HepG2 (cell line): ENCODE measurements at regions not wholly inside any gene's neighbourhood (a gene's known extent, or its start where the extent isn't known, plus 50 kb on each side); places are given as distances from the start of the nearest gene placed in this dataset.

Source experiments
- ATAC-seq: fragments of 200-7000 bp; cut with Tn5 transposase; 3 replicates; pipeline ENCODE4 v1.9.1; 2020; ENCODE audit warnings: mild to moderate bottlenecking, moderate library complexity
- BruUV-seq: library from RNA; stranded (reverse); fragments of 400-500 nt; replicated peaks from 2 replicates; lab custom pipeline; 2021; lab: Mats Ljungman, UMichigan
- CTCF ChIA-PET: fragments of 300-600 bp; formaldehyde crosslinking; extraction: SDS; loops from one replicate; lab custom pipeline; 2021; ENCODE audit warnings: low total read pairs, inconsistent platforms, low intra/inter-chr PET ratio; lab: Yijun Ruan, JAX
- POLR2A ChIA-PET: fragments of 350-600 bp; sonication (Branson Sonifier 250); formaldehyde crosslinking; loops from one replicate; lab custom pipeline; 2020; ENCODE audit warnings: antibody characterized with exemption, inconsistent platforms; lab: Yijun Ruan, JAX
- DNase-seq: peaks from one replicate; pipeline ENCODE4 v3.0.0-alpha.2; 2015; ENCODE audit warnings: low spot score
- FAIRE-seq: peaks from 3 replicates; lab custom pipeline; 2011; peaks lifted over from hg19 to GRCh38; lab: Jason Lieb, UNC
- H2AFZ ChIP-seq: one replicate; pipeline ENCODE4 v1.6.1; 2011; ENCODE audit warnings: low read length, inconsistent platforms
- H3K27ac ChIP-seq: fragments of 300-600 bp; 3 replicates; pipeline ENCODE4 v1.8.0; 2011; ENCODE audit warnings: mixed run types, mild to moderate bottlenecking, mixed read lengths, low read length, inconsistent platforms; ENCODE audit not compliant: insufficient read depth; ENCODE audit errors: extremely low read length
- H3K27me3 ChIP-seq, 2 experiments: fragments of 200-600 bp in 1 of 2; 2 replicates in 1 of 2; 3 replicates in 1 of 2; pipeline versions ENCODE4 v1.6.0 to v1.8.0; 2011; ENCODE audit warnings: low read length in 2 of 2, mild to moderate bottlenecking in 2 of 2, moderate library complexity in 2 of 2, inconsistent platforms in 1 of 2; ENCODE audit not compliant: insufficient read depth in 2 of 2, control insufficient read depth in 1 of 2
- H3K36me3 ChIP-seq, 2 experiments: fragments of 200-600 bp in 1 of 2; replicated peaks in 1 of 2; 2 replicates in 1 of 2; 3 replicates in 1 of 2; pipeline versions ENCODE4 v1.5.1 to v1.8.0; 2011; ENCODE audit warnings: low read length in 2 of 2, inconsistent platforms in 1 of 2; ENCODE audit not compliant: insufficient read depth in 2 of 2, control insufficient read depth in 1 of 2
- H3K4me1 ChIP-seq: 2 replicates; pipeline ENCODE4 v1.5.1; 2012; ENCODE audit warnings: low read length, inconsistent platforms; ENCODE audit not compliant: insufficient read depth
- H3K4me2 ChIP-seq: 2 replicates; pipeline ENCODE4 v1.6.0; 2011; ENCODE audit warnings: low read depth, low read length, inconsistent platforms
- H3K4me3 ChIP-seq, 3 experiments: fragments of 200-600 bp in 1 of 3; sonication (generic), shearing (Covaris generic) in 1 of 3; replicated peaks in 1 of 3; 2 replicates each; pipeline ENCODE4 v1.5.1; 2011 to 2016; ENCODE audit warnings: low read length in 3 of 3, inconsistent platforms in 2 of 3, low read depth in 2 of 3, mild to moderate bottlenecking in 2 of 3, control low read depth in 1 of 3, mixed read lengths in 1 of 3; ENCODE audit not compliant: insufficient read depth in 1 of 3
- H3K79me2 ChIP-seq: one replicate; pipeline ENCODE4 v1.6.1; 2011; ENCODE audit warnings: low read length, inconsistent platforms; ENCODE audit not compliant: insufficient read depth
- H3K9ac ChIP-seq: 2 replicates; pipeline ENCODE4 v1.6.0; 2011; ENCODE audit warnings: mild to moderate bottlenecking, low read depth, low read length, inconsistent platforms; ENCODE audit not compliant: insufficient read depth
- H3K9me3 ChIP-seq: 2 replicates; pipeline ENCODE4 v1.5.1; 2012; ENCODE audit warnings: mild to moderate bottlenecking, low read length
- H4K20me1 ChIP-seq: 2 replicates; pipeline ENCODE4 v1.6.0; 2011; ENCODE audit warnings: inconsistent platforms, mild to moderate bottlenecking, low read length, moderate library complexity; ENCODE audit not compliant: insufficient read depth
- HNF4A ChIP-seq: sonication (generic); formaldehyde crosslinking; IDR thresholded peaks from 2 replicates; pipeline ENCODE4 v1.4.0; 2020; ENCODE audit warnings: missing genetic modification reagents
- ZBTB40 ChIP-seq, 2 experiments: fragments of 450-650 bp in 1 of 2; sonication (generic) in 1 of 2; formaldehyde crosslinking in 1 of 2; IDR thresholded peaks; 2 replicates each; pipeline versions ENCODE4 v1.6.1 to v1.8.0; 2016 to 2022; ENCODE audit warnings: antibody characterized with exemption in 1 of 2, mild to moderate bottlenecking in 1 of 2, missing genetic modification reagents in 1 of 2
- ZNF33A ChIP-seq: sonication (generic); formaldehyde crosslinking; IDR thresholded peaks from 2 replicates; pipeline ENCODE4 v1.5.1; 2020; ENCODE audit warnings: missing genetic modification reagents, mild to moderate bottlenecking, moderate library complexity, borderline replicate concordance
- ZNF768 ChIP-seq: sonication (generic); formaldehyde crosslinking; IDR thresholded peaks from 2 replicates; pipeline ENCODE4 v1.4.0; 2020; ENCODE audit warnings: missing genetic modification reagents
- WGBS: methylation state at CpG from one replicate; pipeline ENCODE4 v1.1.6; 2017; ENCODE audit warnings: low lambda C conversion rate; 5-methylcytosine and 5-hydroxymethylcytosine counted together
- in situ Hi-C: cut with HindIII; loops from 2 replicates; pipeline ENCODE4 v1.10.0; 2017; ENCODE audit warnings: low pct_unique_long_range_greater_than_20kb; ENCODE audit not compliant: extremely low pct_ligation_motif_present
- intact Hi-C: fragments of 100-400 bp; cut with micrococcal nuclease; formaldehyde crosslinking; loops from one replicate; pipeline ENCODE4 v1.10.0; 2022; ENCODE audit not compliant: unreplicated experiment

GRCh38 chr12:111025301-111025700, 104.9 kb upstream of the MYL2 start:
- TF ChIP-seq HNF4A (CRISPR knock-in tag) (no peak), ZNF768 (peak; percentile 58), ZNF33A (CRISPR knock-in tag) (no peak), ZBTB40 (IDR thresholded peaks at IDR 0.05) (no peak), ZBTB40 (CRISPR knock-in tag; IDR thresholded peaks at IDR 0.05) (no peak)
- BruUV-seq: no TSS peak
- Histone ChIP-seq H2AFZ (no peak overlapping the region), H3K27me3 (peaks cover 0 to 11% of the 10 kb centered on the region in 2 experiments; a peak in 3 of 5 replicates), H4K20me1 (no peaks in the 10 kb centered on the region), H3K4me3 (no peak overlapping the region), H3K9ac (no peak overlapping the region), H3K9me3 (no peaks in the 10 kb centered on the region), H3K4me1 (no peaks in the 10 kb centered on the region), H3K79me2 (no peaks in the 10 kb centered on the region), H3K27ac (no peak overlapping the region), H3K4me2 (no peak overlapping the region), H3K36me3 (no peaks in the 10 kb centered on the region)
- 18% methylated on average over 7 of the region's 7 CpGs for WGBS
- ChIA-PET CTCF (interaction anchor here (2.0 kb wide), 1 partner anchor 274 kb away, joined by 12 read pairs; no protein-coding TSS in a partner anchor), POLR2A (no interaction called here)
- no peak for FAIRE-seq
- no peak for DNase-seq
- no peak for ATAC-seq
- in situ Hi-C loops (loop anchor here (5.0 kb wide), 1 partner anchor 272 kb away; no protein-coding TSS in a partner anchor), intact Hi-C loops (no loop called here)
